ENCODE measurements at regions not wholly inside any gene's neighbourhood (a gene's known extent, or its start where the extent isn't known, plus 50 kb on each side); places are given as distances from the start of the nearest gene placed in this dataset.

GRCh38 chr1:55569417-55569816 lies 354.3 kb upstream of the USP24 start:
- no TSS peak for BruUV-seq (replicated peaks)
- Histone ChIP-seq H3F3A (ENCODE audit: insufficient read depth, low read depth) (no peaks in the 10 kb centered on the region), H3K9me3 (ENCODE audit: insufficient read depth, low read depth) (no peaks in the 10 kb centered on the region), H3K36me3 (ENCODE audit: low read depth) (no peaks in the 10 kb centered on the region), H3K4me2 (no peak overlapping the region), H3K79me2 (ENCODE audit: low read depth) (no peaks in the 10 kb centered on the region), H3K4me1 (replicated peaks; ENCODE audit: insufficient read depth) (no peaks in the 10 kb centered on the region), H3K4me3 (no peak overlapping the region), H2AFZ (no peak overlapping the region), H3K9me2 (ENCODE audit: insufficient read depth) (no peaks in the 10 kb centered on the region), H4K20me1 (ENCODE audit: insufficient read depth) (no peaks in the 10 kb centered on the region), H3K27me3 (ENCODE audit: insufficient read depth, low read depth) (no peaks in the 10 kb centered on the region), H3K27ac (no peak overlapping the region)
- intact Hi-C loops (cut with micrococcal nuclease; ENCODE audit: unreplicated experiment), result no loop called here
- no peak for DNase-seq
- CTCF ChIA-PET, result no interaction called here
- POLR2A ChIA-PET (ENCODE audit: unreplicated experiment), result no interaction called here
- no peak for TF ChIP-seq CTCF (conservative IDR thresholded peaks at IDR 0.05)
- no peak for TF ChIP-seq EZH2 (IDR thresholded peaks at IDR 0.05; ENCODE audit: low read depth)

GRCh38 chr1:55568732-55569131 lies 353.6 kb upstream of the USP24 start:
- CTCF ChIA-PET, result no interaction called here
- Histone ChIP-seq H3K9me3 (ENCODE audit: insufficient read depth, low read depth) (no peaks in the 10 kb centered on the region), H3K79me2 (ENCODE audit: low read depth) (no peaks in the 10 kb centered on the region), H3K36me3 (ENCODE audit: low read depth) (no peaks in the 10 kb centered on the region), H3K4me2 (no peak overlapping the region), H3K27me3 (ENCODE audit: insufficient read depth, low read depth) (no peaks in the 10 kb centered on the region), H2AFZ (no peak overlapping the region), H3K9me2 (ENCODE audit: insufficient read depth) (no peaks in the 10 kb centered on the region), H3K27ac (no peak overlapping the region), H3K4me1 (replicated peaks; ENCODE audit: insufficient read depth) (no peaks in the 10 kb centered on the region), H3F3A (ENCODE audit: insufficient read depth, low read depth) (no peaks in the 10 kb centered on the region), H4K20me1 (ENCODE audit: insufficient read depth) (no peaks in the 10 kb centered on the region), H3K4me3 (no peak overlapping the region)
- TF ChIP-seq EZH2 (IDR thresholded peaks at IDR 0.05; ENCODE audit: low read depth) (no peak), CTCF (conservative IDR thresholded peaks at IDR 0.05) (no peak)
- BruUV-seq (replicated peaks), result no TSS peak
- intact Hi-C loops (cut with micrococcal nuclease; ENCODE audit: unreplicated experiment), result no loop called here
- DNase-seq, result no peak
- POLR2A ChIA-PET (ENCODE audit: unreplicated experiment), result no interaction called here

GRCh38 chr1:55560266-55560665 lies 345.1 kb upstream of the USP24 start:
- Histone ChIP-seq H4K20me1 (ENCODE audit: insufficient read depth) (no peaks in the 10 kb centered on the region), H3K27ac (no peak overlapping the region), H3K9me2 (ENCODE audit: insufficient read depth) (no peaks in the 10 kb centered on the region), H3F3A (ENCODE audit: insufficient read depth, low read depth) (no peaks in the 10 kb centered on the region), H3K27me3 (ENCODE audit: insufficient read depth, low read depth) (no peaks in the 10 kb centered on the region), H3K4me1 (replicated peaks; ENCODE audit: insufficient read depth) (no peaks in the 10 kb centered on the region), H3K4me3 (no peak overlapping the region), H3K4me2 (no peak overlapping the region), H3K9me3 (ENCODE audit: insufficient read depth, low read depth) (no peaks in the 10 kb centered on the region), H2AFZ (no peak overlapping the region), H3K79me2 (ENCODE audit: low read depth) (no peaks in the 10 kb centered on the region), H3K36me3 (ENCODE audit: low read depth) (no peaks in the 10 kb centered on the region)
- DNase-seq, result no peak
- ChIA-PET POLR2A (ENCODE audit: unreplicated experiment) (no interaction called here), CTCF (no interaction called here)
- TF ChIP-seq EZH2 (IDR thresholded peaks at IDR 0.05; ENCODE audit: low read depth) (no peak), CTCF (conservative IDR thresholded peaks at IDR 0.05) (no peak)
- intact Hi-C loops (cut with micrococcal nuclease; ENCODE audit: unreplicated experiment), result no loop called here
- no TSS peak for BruUV-seq (replicated peaks)
